OCI-LY7 (cell line): ENCODE measurements at regions not wholly inside any gene's neighbourhood (a gene's known extent, or its start where the extent isn't known, plus 50 kb on each side); places are given as distances from the start of the nearest gene placed in this dataset.

Source experiments
- BruUV-seq: library from RNA; stranded (reverse); fragments of 400-500 nt; replicated peaks from 2 replicates; lab custom pipeline; 2021; lab: Mats Ljungman, UMichigan
- CTCF ChIA-PET: fragments of 300-600 bp; sonication (Branson Sonifier 250); formaldehyde crosslinking; loops from one replicate; lab custom pipeline; 2022; ENCODE audit warnings: antibody characterized with exemption; ENCODE audit not compliant: unreplicated experiment; lab: Charles Lee
- POLR2A ChIA-PET: fragments of 300-600 bp; sonication (Branson Sonifier 250); formaldehyde crosslinking; loops from one replicate; lab custom pipeline; 2022; ENCODE audit warnings: antibody characterized with exemption; lab: Charles Lee
- DNase-seq: peaks from one replicate; pipeline ENCODE4 v3.0.0-alpha.2; 2015; ENCODE audit warnings: low spot score
- H2AFZ ChIP-seq: fragments of 200-600 bp; sonication (generic), shearing (Covaris generic); 2 replicates; pipeline ENCODE4 v1.6.1; 2014; ENCODE audit warnings: mild to moderate bottlenecking, antibody characterized with exemption, low read length, moderate library complexity
- H3K27ac ChIP-seq: fragments of 200-600 bp; sonication (generic); 2 replicates; pipeline ENCODE4 v1.5.1; 2014; ENCODE audit warnings: mixed run types, low read depth, mild to moderate bottlenecking, moderate library complexity, low read length, inconsistent platforms; ENCODE audit not compliant: poor library complexity, severe bottlenecking
- H3K36me3 ChIP-seq: fragments of 200-600 bp; sonication (generic); 2 replicates; pipeline ENCODE4 v1.6.1; 2014; ENCODE audit warnings: mild to moderate bottlenecking, antibody characterized with exemption, low read length, moderate library complexity, mixed read lengths; ENCODE audit not compliant: insufficient read depth
- H3K4me1 ChIP-seq: fragments of 200-600 bp; sonication (generic); 2 replicates; pipeline ENCODE4 v1.5.1; 2014; ENCODE audit warnings: mild to moderate bottlenecking, low read length; ENCODE audit not compliant: insufficient read depth, poor library complexity, severe bottlenecking
- H3K4me2 ChIP-seq: fragments of 200-600 bp; sonication (generic); 2 replicates; pipeline ENCODE4 v1.6.1; 2014; ENCODE audit warnings: mild to moderate bottlenecking, low read length
- H3K4me3 ChIP-seq: fragments of 200-600 bp; sonication (generic); 2 replicates; pipeline ENCODE4 v1.5.1; 2014; ENCODE audit warnings: mild to moderate bottlenecking, low read depth, low read length; ENCODE audit not compliant: poor library complexity, severe bottlenecking
- H3K79me2 ChIP-seq: fragments of 200-600 bp; sonication (generic); 2 replicates; pipeline ENCODE4 v1.6.1; 2016; ENCODE audit warnings: low read depth, mild to moderate bottlenecking, low read length, moderate library complexity, mixed read lengths; ENCODE audit not compliant: insufficient read depth
- H3K9me2 ChIP-seq: fragments of 200-600 bp; sonication (generic); 2 replicates; pipeline ENCODE4 v1.6.1; 2016; ENCODE audit warnings: mild to moderate bottlenecking, low read length, mixed read lengths; ENCODE audit not compliant: insufficient read depth
- H3K9me3 ChIP-seq: fragments of 200-600 bp; sonication (generic); 2 replicates; pipeline ENCODE4 v1.6.1; 2014; ENCODE audit warnings: mild to moderate bottlenecking, mixed run types, low read length, mixed read lengths
- H4K20me1 ChIP-seq: fragments of 200-600 bp; sonication (generic); 2 replicates; pipeline ENCODE4 v1.6.1; 2014; ENCODE audit warnings: mild to moderate bottlenecking, antibody characterized with exemption, low read length, moderate library complexity, mixed read lengths; ENCODE audit not compliant: insufficient read depth
- EZH2phosphoT487 ChIP-seq: fragments of 200-600 bp; sonication (generic); IDR thresholded peaks from 2 replicates; pipeline ENCODE4 v1.6.1; 2018; ENCODE audit warnings: low read depth, borderline replicate concordance, mild to moderate bottlenecking, mixed run types, antibody characterized with exemption, low read length, moderate library complexity, mixed read lengths
- intact Hi-C: fragments of 100-400 bp; cut with micrococcal nuclease; formaldehyde crosslinking; loops from one replicate; pipeline ENCODE4 v1.10.0; 2022; ENCODE audit not compliant: unreplicated experiment
- TF ChIP-seq, protein P1 (sequence below): fragments of 200-600 bp; sonication (generic); conservative IDR thresholded peaks from 2 replicates; pipeline ENCODE4 v1.5.1; 2014; ENCODE audit warnings: mild to moderate bottlenecking, antibody characterized with exemption, low read length, moderate library complexity, mixed read lengths

DNA sequence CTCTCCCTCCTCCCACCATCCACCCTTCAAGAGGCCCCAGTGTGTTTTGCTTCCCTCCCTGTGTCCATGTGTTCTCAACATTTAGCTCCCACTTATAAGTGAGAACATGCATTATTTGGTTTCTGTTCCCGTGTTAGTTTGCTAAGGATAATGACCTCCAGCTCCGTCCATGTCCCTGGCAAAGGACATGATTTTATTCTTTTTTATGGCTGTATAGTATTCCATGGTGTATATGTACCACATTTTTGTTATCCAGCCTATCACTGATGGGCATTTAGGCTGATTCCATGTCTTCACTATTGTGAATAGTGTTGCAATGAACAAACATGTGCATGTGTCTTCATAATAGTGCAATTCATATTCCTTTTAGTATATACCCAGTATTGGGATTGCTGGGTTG lies 79.7 kb downstream of the MRPL32 start:
- no peaks in the 10 kb centered on the region for H3K9me2 ChIP-seq
- peaks cover 10% of the 10 kb centered on the region for H3K4me1 ChIP-seq
- no TSS peak for BruUV-seq
- TF ChIP-seq, protein P1, sequence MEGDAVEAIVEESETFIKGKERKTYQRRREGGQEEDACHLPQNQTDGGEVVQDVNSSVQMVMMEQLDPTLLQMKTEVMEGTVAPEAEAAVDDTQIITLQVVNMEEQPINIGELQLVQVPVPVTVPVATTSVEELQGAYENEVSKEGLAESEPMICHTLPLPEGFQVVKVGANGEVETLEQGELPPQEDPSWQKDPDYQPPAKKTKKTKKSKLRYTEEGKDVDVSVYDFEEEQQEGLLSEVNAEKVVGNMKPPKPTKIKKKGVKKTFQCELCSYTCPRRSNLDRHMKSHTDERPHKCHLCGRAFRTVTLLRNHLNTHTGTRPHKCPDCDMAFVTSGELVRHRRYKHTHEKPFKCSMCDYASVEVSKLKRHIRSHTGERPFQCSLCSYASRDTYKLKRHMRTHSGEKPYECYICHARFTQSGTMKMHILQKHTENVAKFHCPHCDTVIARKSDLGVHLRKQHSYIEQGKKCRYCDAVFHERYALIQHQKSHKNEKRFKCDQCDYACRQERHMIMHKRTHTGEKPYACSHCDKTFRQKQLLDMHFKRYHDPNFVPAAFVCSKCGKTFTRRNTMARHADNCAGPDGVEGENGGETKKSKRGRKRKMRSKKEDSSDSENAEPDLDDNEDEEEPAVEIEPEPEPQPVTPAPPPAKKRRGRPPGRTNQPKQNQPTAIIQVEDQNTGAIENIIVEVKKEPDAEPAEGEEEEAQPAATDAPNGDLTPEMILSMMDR, result no peak
- TF ChIP-seq EZH2phosphoT487, result no peak
- H3K79me2 ChIP-seq, result no peaks in the 10 kb centered on the region
- H4K20me1 ChIP-seq, result no peaks in the 10 kb centered on the region
- H3K36me3 ChIP-seq, result no peaks in the 10 kb centered on the region
- ChIA-PET CTCF (no interaction called here), POLR2A (interaction anchor here (1.6 kb wide), 1 partner anchor 8 kb away, joined by 6 read pairs; no protein-coding TSS in a partner anchor)
- H2AFZ ChIP-seq, result no peak overlapping the region
- no peak for DNase-seq
- H3K4me2 ChIP-seq, result no peak overlapping the region
- H3K4me3 ChIP-seq, result no peak overlapping the region
- H3K27ac ChIP-seq, result no peak overlapping the region
- H3K9me3 ChIP-seq, result no peaks in the 10 kb centered on the region
- intact Hi-C loops, result no loop called here

GRCh38 chr7:43014406-43014805 lies 82.2 kb downstream of the MRPL32 start:
- no peak for DNase-seq
- POLR2A ChIA-PET, result interaction anchor here (0.8 kb wide), 1 partner anchor 20 kb away, joined by 3 read pairs; no protein-coding TSS in a partner anchor
- Histone ChIP-seq H3K9me2 (no peaks in the 10 kb centered on the region), H3K79me2 (no peaks in the 10 kb centered on the region), H3K4me3 (no peak overlapping the region), H3K27ac (no peak overlapping the region), H4K20me1 (no peaks in the 10 kb centered on the region), H2AFZ (no peak overlapping the region), H3K9me3 (no peaks in the 10 kb centered on the region), H3K4me2 (no peak overlapping the region), H3K36me3 (no peaks in the 10 kb centered on the region), H3K4me1 (peaks cover 10% of the 10 kb centered on the region)
- BruUV-seq, result no TSS peak
- intact Hi-C loops, result no loop called here
- no peak for TF ChIP-seq EZH2phosphoT487
- TF ChIP-seq, protein P1, result no peak
- CTCF ChIA-PET, result no interaction called here

- no peak for DNase-seq
- Histone ChIP-seq H3K4me1 (peaks cover 10% of the 10 kb centered on the region), H3K4me2 (no peak overlapping the region), H2AFZ (no peak overlapping the region), H3K9me3 (no peaks in the 10 kb centered on the region), H3K79me2 (no peaks in the 10 kb centered on the region), H4K20me1 (no peaks in the 10 kb centered on the region), H3K4me3 (no peak overlapping the region), H3K9me2 (no peaks in the 10 kb centered on the region), H3K27ac (no peak overlapping the region), H3K36me3 (no peaks in the 10 kb centered on the region)
- TF ChIP-seq EZH2phosphoT487, result no peak
- TF ChIP-seq, protein P1, result no peak
- ChIA-PET CTCF (no interaction called here), POLR2A (interaction anchor here (0.7 to 0.8 kb wide), 3 partner anchors 14 to 33 kb away, joined by 3 read pairs; no protein-coding TSS in a partner anchor)
- intact Hi-C loops, result no loop called here
- BruUV-seq, result no TSS peak
Measured at GRCh38 chr7:43015301-43015700, 83.1 kb downstream of the MRPL32 start.
